ENCODE measurements at regions not wholly inside any gene's neighbourhood (a gene's known extent, or its start where the extent isn't known, plus 50 kb on each side); places are given as distances from the start of the nearest gene placed in this dataset.

- H3K9me3 ChIP-seq, result no peaks in the 10 kb centered on the region
- H3K4me3 ChIP-seq, result no peak overlapping the region
- intact Hi-C loops (cut with DNase I; ENCODE audit: low total_unique reads), result no loop called here
- H3K4me1 ChIP-seq, result no peaks in the 10 kb centered on the region
- TF ChIP-seq POLR2A (IDR thresholded peaks at IDR 0.05) (no peak), CTCF (IDR thresholded peaks at IDR 0.05) (no peak)
- H3K27me3 ChIP-seq, result no peaks in the 10 kb centered on the region
- H3K27ac ChIP-seq, result no peak overlapping the region
- no peak for DNase-seq
- no peaks in the 10 kb centered on the region for H3K36me3 ChIP-seq
Measured at GRCh38 chr10:106304056-106304455, 860.5 kb downstream of the SORCS1 start.

- Histone ChIP-seq H3K4me1 (no peaks in the 10 kb centered on the region), H3K4me3 (no peak overlapping the region), H3K36me3 (no peaks in the 10 kb centered on the region), H3K27me3 (no peaks in the 10 kb centered on the region), H3K27ac (no peak overlapping the region), H3K9me3 (no peaks in the 10 kb centered on the region)
- no peak for DNase-seq
- TF ChIP-seq POLR2A (IDR thresholded peaks at IDR 0.05), result no peak
- TF ChIP-seq CTCF (IDR thresholded peaks at IDR 0.05), result no peak
- intact Hi-C loops (cut with DNase I; ENCODE audit: low total_unique reads), result no loop called here
Measured at GRCh38 chr10:106302961-106303360, 861.5 kb downstream of the SORCS1 start.

GRCh38 chr10:106301146-106301545 is 863.4 kb downstream of the SORCS1 start:
- DNase-seq, result no peak
- no peaks in the 10 kb centered on the region for H3K27me3 ChIP-seq
- H3K4me3 ChIP-seq, result no peak overlapping the region
- no peaks in the 10 kb centered on the region for H3K9me3 ChIP-seq
- TF ChIP-seq POLR2A (IDR thresholded peaks at IDR 0.05) (no peak), CTCF (IDR thresholded peaks at IDR 0.05) (no peak)
- no peak overlapping the region for H3K27ac ChIP-seq
- H3K36me3 ChIP-seq, result no peaks in the 10 kb centered on the region
- H3K4me1 ChIP-seq, result no peaks in the 10 kb centered on the region
- intact Hi-C loops (cut with DNase I; ENCODE audit: low total_unique reads), result no loop called here

- Histone ChIP-seq H3K4me1 (no peaks in the 10 kb centered on the region), H3K9me3 (no peaks in the 10 kb centered on the region), H3K27me3 (no peaks in the 10 kb centered on the region), H3K27ac (no peak overlapping the region), H3K4me3 (no peak overlapping the region), H3K36me3 (no peaks in the 10 kb centered on the region)
- DNase-seq, result no peak
- no peak for TF ChIP-seq POLR2A (IDR thresholded peaks at IDR 0.05)
- TF ChIP-seq CTCF (IDR thresholded peaks at IDR 0.05), result no peak
- intact Hi-C loops (cut with DNase I; ENCODE audit: low total_unique reads), result no loop called here
Measured at GRCh38 chr10:106296750-106297392, 867.6 kb downstream of the SORCS1 start.

- no peak for DNase-seq
- no peaks in the 10 kb centered on the region for H3K27me3 ChIP-seq
- H3K36me3 ChIP-seq, result no peaks in the 10 kb centered on the region
- no peak overlapping the region for H3K27ac ChIP-seq
- no peak for TF ChIP-seq CTCF (IDR thresholded peaks at IDR 0.05)
- no peak for TF ChIP-seq POLR2A (IDR thresholded peaks at IDR 0.05)
- no peak overlapping the region for H3K4me3 ChIP-seq
- H3K4me1 ChIP-seq, result no peaks in the 10 kb centered on the region
- no peaks in the 10 kb centered on the region for H3K9me3 ChIP-seq
- intact Hi-C loops (cut with DNase I; ENCODE audit: low total_unique reads), result no loop called here
Measured at GRCh38 chr10:106284802-106285587, 879.5 kb downstream of the SORCS1 start.

Data from uterus (tissue), 3 donors.